Brain microvascular endothelial cell (primary cell): ENCODE measurements at regions not wholly inside any gene's neighbourhood (a gene's known extent, or its start where the extent isn't known, plus 50 kb on each side); places are given as distances from the start of the nearest gene placed in this dataset.

ENCODE experiments used
- DNase-seq: peaks from one replicate; pipeline ENCODE4 v3.0.0-alpha.2; 2020
- H3K27ac ChIP-seq: fragments of 250-450 bp; sonication (Bioruptor Pico); 2 replicates; pipeline ENCODE4 v1.5.1; 2020; ENCODE audit warnings: mild to moderate bottlenecking, moderate library complexity
- H3K27me3 ChIP-seq: fragments of 250-450 bp; sonication (Bioruptor Pico); replicated peaks from 2 replicates; pipeline ENCODE4 v1.5.1; 2020; ENCODE audit warnings: mild to moderate bottlenecking
- H3K36me3 ChIP-seq: fragments of 250-450 bp; sonication (Bioruptor Pico); replicated peaks from 2 replicates; pipeline ENCODE4 v1.5.1; 2020; ENCODE audit warnings: mild to moderate bottlenecking
- H3K4me3 ChIP-seq: 2 replicates; pipeline ENCODE4 v1.5.1; 2011; ENCODE audit warnings: low read depth, mild to moderate bottlenecking, control low read depth, low read length, moderate library complexity
- in situ Hi-C: cut with HindIII; loops from 2 replicates; pipeline ENCODE4 v1.10.0; 2017; ENCODE audit warnings: low sequenced_read_pairs, low pct_ligation_motif_present
- TF ChIP-seq, protein P1 (sequence below): IDR thresholded peaks from 2 replicates; pipeline ENCODE4 v1.5.1; 2011; ENCODE audit warnings: low read depth, mild to moderate bottlenecking, moderate library complexity, low read length, control low read depth, inconsistent platforms; ENCODE audit errors: missing control alignments

DNA sequence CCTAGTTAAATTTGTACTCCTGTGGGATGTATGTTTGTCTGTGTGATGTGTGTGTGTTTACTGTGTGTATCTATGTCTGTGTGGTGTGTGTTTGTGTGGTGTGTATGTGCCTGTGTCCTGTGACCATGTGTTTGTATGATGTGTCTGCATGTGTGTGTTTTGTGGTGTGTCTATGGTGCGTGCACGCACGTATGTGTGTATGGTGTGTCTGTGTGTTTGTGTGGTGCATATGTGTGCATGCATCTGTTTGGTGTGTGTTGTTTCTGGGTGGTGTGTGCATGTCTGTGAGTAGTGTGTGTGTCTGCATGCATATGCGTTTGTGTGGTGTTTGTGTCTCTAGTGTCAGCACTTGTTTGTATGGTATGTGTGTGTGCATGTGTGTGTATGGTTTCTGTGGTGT lies 174.2 kb upstream of the RBFOX1 start:
- Histone ChIP-seq H3K27ac (no peak overlapping the region), H3K27me3 (no peaks in the 10 kb centered on the region), H3K36me3 (no peaks in the 10 kb centered on the region), H3K4me3 (no peak overlapping the region)
- TF ChIP-seq, protein P1, sequence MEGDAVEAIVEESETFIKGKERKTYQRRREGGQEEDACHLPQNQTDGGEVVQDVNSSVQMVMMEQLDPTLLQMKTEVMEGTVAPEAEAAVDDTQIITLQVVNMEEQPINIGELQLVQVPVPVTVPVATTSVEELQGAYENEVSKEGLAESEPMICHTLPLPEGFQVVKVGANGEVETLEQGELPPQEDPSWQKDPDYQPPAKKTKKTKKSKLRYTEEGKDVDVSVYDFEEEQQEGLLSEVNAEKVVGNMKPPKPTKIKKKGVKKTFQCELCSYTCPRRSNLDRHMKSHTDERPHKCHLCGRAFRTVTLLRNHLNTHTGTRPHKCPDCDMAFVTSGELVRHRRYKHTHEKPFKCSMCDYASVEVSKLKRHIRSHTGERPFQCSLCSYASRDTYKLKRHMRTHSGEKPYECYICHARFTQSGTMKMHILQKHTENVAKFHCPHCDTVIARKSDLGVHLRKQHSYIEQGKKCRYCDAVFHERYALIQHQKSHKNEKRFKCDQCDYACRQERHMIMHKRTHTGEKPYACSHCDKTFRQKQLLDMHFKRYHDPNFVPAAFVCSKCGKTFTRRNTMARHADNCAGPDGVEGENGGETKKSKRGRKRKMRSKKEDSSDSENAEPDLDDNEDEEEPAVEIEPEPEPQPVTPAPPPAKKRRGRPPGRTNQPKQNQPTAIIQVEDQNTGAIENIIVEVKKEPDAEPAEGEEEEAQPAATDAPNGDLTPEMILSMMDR, result no peak
- DNase-seq, result no peak
- in situ Hi-C loops, result no loop called here

DNA sequence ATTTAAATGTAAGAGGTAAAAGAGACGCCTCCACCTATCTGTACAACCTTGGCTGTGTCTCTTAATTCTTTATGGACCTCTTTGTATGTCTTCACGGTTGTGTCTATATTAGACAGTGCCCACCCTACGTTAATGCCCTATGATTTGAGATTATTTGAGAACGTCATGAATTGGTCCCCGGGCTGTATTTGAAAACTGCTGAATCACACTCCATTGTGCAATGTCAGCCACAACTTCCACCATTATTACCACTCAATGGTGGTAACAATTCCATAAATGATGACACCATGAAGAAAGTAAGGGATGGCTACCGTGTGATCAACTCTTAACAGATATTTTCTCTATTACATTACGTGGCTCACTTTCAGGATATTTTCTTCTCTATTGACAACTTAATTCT lies 182.4 kb upstream of the RBFOX1 start:
- Histone ChIP-seq H3K36me3 (no peaks in the 10 kb centered on the region), H3K4me3 (no peak overlapping the region), H3K27ac (no peak overlapping the region), H3K27me3 (no peaks in the 10 kb centered on the region)
- in situ Hi-C loops, result no loop called here
- no peak for DNase-seq
- TF ChIP-seq, protein P1, result no peak

DNA sequence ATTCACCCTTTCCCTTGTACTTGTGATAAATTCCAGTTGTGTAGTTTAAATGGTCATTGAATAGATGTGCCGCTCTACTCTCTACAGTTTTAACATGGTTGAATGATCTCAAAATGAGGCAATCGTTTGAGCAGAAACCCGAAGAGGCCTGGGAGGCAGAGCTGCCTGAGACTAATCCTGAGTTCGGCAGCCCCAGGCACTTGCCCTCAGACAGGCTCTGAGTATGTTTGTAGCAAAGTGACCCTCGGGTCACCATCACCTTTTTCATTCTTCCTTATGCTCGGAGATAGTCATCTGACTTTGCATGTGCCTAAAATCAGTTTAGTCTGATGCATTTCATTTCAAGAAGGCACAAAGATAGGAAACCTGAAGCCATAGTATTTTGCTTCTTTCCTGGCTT lies 184.0 kb upstream of the RBFOX1 start:
- H3K4me3 ChIP-seq, result no peak overlapping the region
- TF ChIP-seq, protein P1, result no peak
- DNase-seq, result no peak
- H3K36me3 ChIP-seq, result no peaks in the 10 kb centered on the region
- no peak overlapping the region for H3K27ac ChIP-seq
- no peaks in the 10 kb centered on the region for H3K27me3 ChIP-seq
- in situ Hi-C loops, result no loop called here

DNA sequence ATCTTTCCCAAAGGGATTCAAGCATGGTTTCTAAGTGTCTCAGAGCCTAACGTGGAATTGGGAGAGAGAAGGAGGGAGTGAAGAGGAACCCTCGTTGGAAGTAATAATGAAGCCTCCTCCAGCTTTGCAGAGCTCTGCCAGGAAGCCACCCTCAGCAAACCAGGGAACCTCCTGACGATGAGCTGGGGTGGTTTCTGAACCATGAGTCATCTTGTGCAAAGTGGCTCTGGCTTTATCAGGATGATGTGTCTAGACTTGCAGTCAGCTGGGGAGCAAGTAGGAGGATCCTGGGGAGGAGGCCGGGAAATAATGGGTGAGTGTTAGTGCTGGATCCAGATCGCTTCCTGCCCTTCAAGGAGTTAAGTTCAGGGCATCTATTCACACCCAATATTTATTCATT lies 191.7 kb upstream of the RBFOX1 start:
- TF ChIP-seq, protein P1, result no peak
- DNase-seq, result no peak
- in situ Hi-C loops, result no loop called here
- Histone ChIP-seq H3K4me3 (no peak overlapping the region), H3K27me3 (no peaks in the 10 kb centered on the region), H3K27ac (no peak overlapping the region), H3K36me3 (no peaks in the 10 kb centered on the region)

DNA sequence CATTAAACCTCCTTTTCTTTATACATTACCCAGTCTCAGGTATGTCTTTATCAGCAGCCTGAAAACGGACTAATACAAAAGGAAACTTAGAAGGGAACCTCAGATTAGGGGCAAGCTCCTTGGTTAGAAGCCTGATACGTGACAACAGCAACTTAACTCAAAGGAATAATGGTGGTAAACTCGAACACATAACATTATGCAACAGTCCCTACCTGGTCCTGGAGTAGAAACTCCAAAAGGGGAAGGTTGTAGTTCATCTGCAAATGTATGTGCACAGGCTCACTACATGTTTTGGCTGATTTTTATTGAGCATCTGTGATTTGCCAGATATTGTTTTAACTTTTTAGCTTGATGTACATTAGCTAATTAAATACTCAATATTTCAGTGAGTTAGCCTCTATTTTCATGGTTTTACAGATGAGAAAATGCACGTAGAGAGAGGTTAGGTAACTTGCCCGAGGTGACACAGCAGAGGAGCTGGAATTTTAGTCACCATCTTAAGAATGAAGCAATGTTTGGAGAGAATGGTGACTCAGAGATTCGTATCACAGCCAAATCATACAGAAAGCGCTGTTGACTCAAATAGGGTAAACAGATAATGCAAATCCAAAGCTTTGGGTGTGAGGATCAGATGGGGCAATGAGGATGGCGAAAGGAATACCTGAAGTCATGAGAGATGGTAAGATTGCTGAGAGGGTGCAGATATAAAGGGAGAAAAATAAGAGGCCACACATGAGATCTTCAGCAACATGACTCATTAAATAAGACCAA lies 194.9 kb upstream of the RBFOX1 start:
- Histone ChIP-seq H3K27me3 (no peaks in the 10 kb centered on the region), H3K4me3 (no peak overlapping the region), H3K27ac (no peak overlapping the region), H3K36me3 (no peaks in the 10 kb centered on the region)
- in situ Hi-C loops, result no loop called here
- no peak for DNase-seq
- TF ChIP-seq, protein P1, result no peak

DNA sequence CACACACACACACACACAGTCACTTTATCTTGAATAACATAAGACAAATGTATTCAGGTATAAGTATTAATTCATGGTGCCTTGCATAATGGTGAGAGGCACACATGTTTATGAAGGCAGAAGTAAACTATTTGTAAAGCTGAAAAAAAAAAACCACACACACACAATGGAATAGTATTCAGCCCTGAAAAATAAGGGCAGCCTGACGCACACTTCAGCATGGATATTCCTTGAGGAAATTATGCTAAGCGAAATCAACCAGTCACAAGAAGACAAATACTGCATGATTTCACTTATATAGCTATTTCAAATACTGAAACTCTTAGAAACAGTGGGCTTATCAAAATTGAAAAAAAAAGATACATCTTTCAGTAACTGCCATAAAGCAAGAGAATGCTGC lies 200.2 kb upstream of the RBFOX1 start:
- Histone ChIP-seq H3K27me3 (no peaks in the 10 kb centered on the region), H3K4me3 (no peak overlapping the region), H3K36me3 (no peaks in the 10 kb centered on the region), H3K27ac (no peak overlapping the region)
- in situ Hi-C loops, result no loop called here
- DNase-seq, result no peak
- TF ChIP-seq, protein P1, result no peak
